ENCODE measurements at regions not wholly inside any gene's neighbourhood (a gene's known extent, or its start where the extent isn't known, plus 50 kb on each side); places are given as distances from the start of the nearest gene placed in this dataset.

GRCh38 chr2:240235149-240235803 is 94.8 kb upstream of the OTOS start:
- no peak overlapping the region for H3K9ac ChIP-seq (ENCODE audit: insufficient read depth, low read length, poor library complexity, severe bottlenecking)
- Mint-ChIP-seq H3K4me3 (no peak overlapping the region), H3K9me3 (peaks cover 0 to 4% (median 0%) of the 10 kb centered on the region in 7 donors), H3K36me3 (no peaks in the 10 kb centered on the region), H3K4me1 (peaks cover 2% of the 10 kb centered on the region), H3K27ac (no peak overlapping the region), H3K27me3 (ENCODE audit: low read depth in 3 of 3) (peaks cover 7 to 15% (median 9%) of the 10 kb centered on the region in 3 donors)
- peaks cover 4 to 6% of the 10 kb centered on the region in 2 donors for H3K4me1 ChIP-seq (ENCODE audit: control insufficient read depth in 1 of 2, insufficient read depth in 2 of 2, low read length in 2 of 2)
- no peaks in the 10 kb centered on the region for H3K9me3 ChIP-seq (replicated peaks in 1 of 2; ENCODE audit: control insufficient read depth in 1 of 2, insufficient read depth in 1 of 2, low read length in 2 of 2)
- no peak overlapping the region for H2AFZ ChIP-seq (ENCODE audit: insufficient read depth, low read depth, low read length, poor library complexity, severe bottlenecking)
- no peaks in the 10 kb centered on the region for H4K20me1 ChIP-seq (ENCODE audit: insufficient read depth, low read length)
- no peak for TF ChIP-seq CTCF (IDR thresholded peaks at IDR 0.05)
- no peak overlapping the region for H3K4me3 ChIP-seq (replicated peaks in 1 of 3; ENCODE audit: low read depth in 2 of 3, low read length in 3 of 3)
- H3K27ac ChIP-seq (ENCODE audit: low read depth in 1 of 2, low read length in 2 of 2), result no peak overlapping the region
- intact Hi-C loops (cut with micrococcal nuclease), result loop anchor here in 1 of 2 donors (10.0 kb wide), 1 partner anchor 200 kb away; the partner anchor contains the start of gene GPC1
- DNase-seq, result no peak
- no peaks in the 10 kb centered on the region for H3K79me2 ChIP-seq (ENCODE audit: insufficient read depth, low read length)
- no peaks in the 10 kb centered on the region for H3K36me3 ChIP-seq (replicated peaks in 1 of 2; ENCODE audit: control insufficient read depth in 1 of 2, insufficient read depth in 2 of 2, low read length in 2 of 2)
- H3K4me2 ChIP-seq (replicated peaks; ENCODE audit: extremely low read depth, low read length, poor library complexity, severe bottlenecking), result no peak overlapping the region
- peaks cover 0 to 2% of the 10 kb centered on the region in 2 donors for H3K27me3 ChIP-seq (ENCODE audit: control insufficient read depth in 2 of 2, insufficient read depth in 2 of 2, low read length in 2 of 2)
- WGBS (ENCODE audit: insufficient coverage), result 91% methylated on average over 10 of the region's 17 CpGs

GRCh38 chr2:240235811-240236210 is 95.4 kb upstream of the OTOS start:
- no peak for DNase-seq
- H3K27me3 Mint-ChIP-seq (ENCODE audit: low read depth in 3 of 3), result peaks cover 7 to 15% (median 9%) of the 10 kb centered on the region in 3 donors
- no peak overlapping the region for H3K4me3 ChIP-seq (replicated peaks in 1 of 3; ENCODE audit: low read depth in 2 of 3, low read length in 3 of 3)
- no peaks in the 10 kb centered on the region for H4K20me1 ChIP-seq (ENCODE audit: insufficient read depth, low read length)
- H2AFZ ChIP-seq (ENCODE audit: insufficient read depth, low read depth, low read length, poor library complexity, severe bottlenecking), result no peak overlapping the region
- peaks cover 0 to 4% (median 0%) of the 10 kb centered on the region in 7 donors for H3K9me3 Mint-ChIP-seq
- no peak overlapping the region for H3K4me2 ChIP-seq (replicated peaks; ENCODE audit: extremely low read depth, low read length, poor library complexity, severe bottlenecking)
- H3K36me3 ChIP-seq (replicated peaks in 1 of 2; ENCODE audit: control insufficient read depth in 1 of 2, insufficient read depth in 2 of 2, low read length in 2 of 2), result no peaks in the 10 kb centered on the region
- no peak overlapping the region for H3K4me3 Mint-ChIP-seq
- 96% methylated on average over 7 of the region's 8 CpGs for WGBS (ENCODE audit: insufficient coverage)
- no peak overlapping the region for H3K9ac ChIP-seq (ENCODE audit: insufficient read depth, low read length, poor library complexity, severe bottlenecking)
- no peaks in the 10 kb centered on the region for H3K9me3 ChIP-seq (replicated peaks in 1 of 2; ENCODE audit: control insufficient read depth in 1 of 2, insufficient read depth in 1 of 2, low read length in 2 of 2)
- H3K4me1 ChIP-seq (ENCODE audit: control insufficient read depth in 1 of 2, insufficient read depth in 2 of 2, low read length in 2 of 2), result peaks cover 4 to 6% of the 10 kb centered on the region in 2 donors
- no peak for TF ChIP-seq CTCF (IDR thresholded peaks at IDR 0.05)
- no peak overlapping the region for H3K27ac ChIP-seq (ENCODE audit: low read depth in 1 of 2, low read length in 2 of 2)
- no peaks in the 10 kb centered on the region for H3K36me3 Mint-ChIP-seq
- peaks cover 0 to 2% of the 10 kb centered on the region in 2 donors for H3K27me3 ChIP-seq (ENCODE audit: control insufficient read depth in 2 of 2, insufficient read depth in 2 of 2, low read length in 2 of 2)
- H3K27ac Mint-ChIP-seq, result no peak overlapping the region
- peaks cover 2% of the 10 kb centered on the region for H3K4me1 Mint-ChIP-seq
- intact Hi-C loops (cut with micrococcal nuclease), result loop anchor here in 1 of 2 donors (10.0 kb wide), 1 partner anchor 199 kb away; the partner anchor contains the start of gene GPC1
- no peaks in the 10 kb centered on the region for H3K79me2 ChIP-seq (ENCODE audit: insufficient read depth, low read length)

Measured in CD14-positive monocyte (primary cell).